H1 (cell line): ENCODE measurements at regions not wholly inside any gene's neighbourhood (a gene's known extent, or its start where the extent isn't known, plus 50 kb on each side); places are given as distances from the start of the nearest gene placed in this dataset.

Experiments used
- CTBP2 ChIP-seq: IDR thresholded peaks from 2 replicates; pipeline ENCODE4 v1.7.0; 2011; ENCODE audit warnings: borderline replicate concordance, mild to moderate bottlenecking, moderate library complexity, mixed read lengths, low read length; ENCODE audit not compliant: insufficient read depth, insufficient read length
- FOSL1 ChIP-seq: IDR thresholded peaks from 2 replicates; pipeline ENCODE4 v1.6.1; 2011; ENCODE audit warnings: mild to moderate bottlenecking, low read depth, low read length, moderate library complexity; ENCODE audit not compliant: insufficient read depth
- SUZ12 ChIP-seq: fragments of 200-600 bp; sonication (generic); IDR thresholded peaks from 2 replicates; pipeline ENCODE4 v1.6.1; 2012; ENCODE audit warnings: mild to moderate bottlenecking, inconsistent platforms, low read length, moderate library complexity, mixed read lengths
- YY1 ChIP-seq: IDR thresholded peaks from 2 replicates; pipeline ENCODE4 v1.6.1; 2011; ENCODE audit warnings: low read depth, mild to moderate bottlenecking, low read length

DNA sequence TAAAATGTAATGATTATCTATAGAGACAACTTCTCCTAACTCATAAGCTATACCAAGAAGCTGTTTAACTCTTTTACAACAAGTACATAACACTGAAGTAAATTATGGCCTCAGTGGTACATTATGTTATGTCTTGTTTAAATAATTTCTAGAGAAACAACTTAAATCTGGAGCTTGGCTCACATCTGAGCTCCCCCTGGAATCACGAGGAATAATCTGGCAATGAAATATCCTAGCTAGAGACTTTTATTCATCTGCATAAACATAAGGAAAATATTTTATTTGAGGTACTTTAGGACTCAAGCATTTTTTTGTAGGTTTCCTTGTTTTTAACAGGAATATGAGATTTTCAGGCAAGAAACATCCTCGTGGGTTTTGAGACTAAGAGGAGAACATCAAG is 354.7 kb upstream of the SLC7A11 start (continued):
- no peak for TF ChIP-seq SUZ12
- TF ChIP-seq CTBP2, result no peak
- no peak for TF ChIP-seq YY1
- TF ChIP-seq FOSL1, result no peak
